ENCODE measurements at regions not wholly inside any gene's neighbourhood (a gene's known extent, or its start where the extent isn't known, plus 50 kb on each side); places are given as distances from the start of the nearest gene placed in this dataset.

- TF ChIP-seq, protein P1, sequence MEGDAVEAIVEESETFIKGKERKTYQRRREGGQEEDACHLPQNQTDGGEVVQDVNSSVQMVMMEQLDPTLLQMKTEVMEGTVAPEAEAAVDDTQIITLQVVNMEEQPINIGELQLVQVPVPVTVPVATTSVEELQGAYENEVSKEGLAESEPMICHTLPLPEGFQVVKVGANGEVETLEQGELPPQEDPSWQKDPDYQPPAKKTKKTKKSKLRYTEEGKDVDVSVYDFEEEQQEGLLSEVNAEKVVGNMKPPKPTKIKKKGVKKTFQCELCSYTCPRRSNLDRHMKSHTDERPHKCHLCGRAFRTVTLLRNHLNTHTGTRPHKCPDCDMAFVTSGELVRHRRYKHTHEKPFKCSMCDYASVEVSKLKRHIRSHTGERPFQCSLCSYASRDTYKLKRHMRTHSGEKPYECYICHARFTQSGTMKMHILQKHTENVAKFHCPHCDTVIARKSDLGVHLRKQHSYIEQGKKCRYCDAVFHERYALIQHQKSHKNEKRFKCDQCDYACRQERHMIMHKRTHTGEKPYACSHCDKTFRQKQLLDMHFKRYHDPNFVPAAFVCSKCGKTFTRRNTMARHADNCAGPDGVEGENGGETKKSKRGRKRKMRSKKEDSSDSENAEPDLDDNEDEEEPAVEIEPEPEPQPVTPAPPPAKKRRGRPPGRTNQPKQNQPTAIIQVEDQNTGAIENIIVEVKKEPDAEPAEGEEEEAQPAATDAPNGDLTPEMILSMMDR (IDR thresholded peaks at IDR 0.05; ENCODE audit: low read depth, low read length) = no peak
- TF ChIP-seq POLR2A (IDR thresholded peaks at IDR 0.05; ENCODE audit: extremely low read depth, insufficient read length) = no peak
Observed at GRCh38 chr18:7370802-7371201, 139.9 kb downstream of the LRRC30 start.
